Midbrain (tissue), 1 donor: ENCODE measurements at regions not wholly inside any gene's neighbourhood (a gene's known extent, or its start where the extent isn't known, plus 50 kb on each side); places are given as distances from the start of the nearest gene placed in this dataset.
"Not testable (repeated sequence)": the region's sequence is repeated elsewhere in the genome, so short reads cannot be mapped to it uniquely, and the experiment has no call there.

ENCODE experiments used
- DNase-seq: peaks from one replicate; lab custom pipeline; 2025; lab: John Stamatoyannopoulos, UW

DNA sequence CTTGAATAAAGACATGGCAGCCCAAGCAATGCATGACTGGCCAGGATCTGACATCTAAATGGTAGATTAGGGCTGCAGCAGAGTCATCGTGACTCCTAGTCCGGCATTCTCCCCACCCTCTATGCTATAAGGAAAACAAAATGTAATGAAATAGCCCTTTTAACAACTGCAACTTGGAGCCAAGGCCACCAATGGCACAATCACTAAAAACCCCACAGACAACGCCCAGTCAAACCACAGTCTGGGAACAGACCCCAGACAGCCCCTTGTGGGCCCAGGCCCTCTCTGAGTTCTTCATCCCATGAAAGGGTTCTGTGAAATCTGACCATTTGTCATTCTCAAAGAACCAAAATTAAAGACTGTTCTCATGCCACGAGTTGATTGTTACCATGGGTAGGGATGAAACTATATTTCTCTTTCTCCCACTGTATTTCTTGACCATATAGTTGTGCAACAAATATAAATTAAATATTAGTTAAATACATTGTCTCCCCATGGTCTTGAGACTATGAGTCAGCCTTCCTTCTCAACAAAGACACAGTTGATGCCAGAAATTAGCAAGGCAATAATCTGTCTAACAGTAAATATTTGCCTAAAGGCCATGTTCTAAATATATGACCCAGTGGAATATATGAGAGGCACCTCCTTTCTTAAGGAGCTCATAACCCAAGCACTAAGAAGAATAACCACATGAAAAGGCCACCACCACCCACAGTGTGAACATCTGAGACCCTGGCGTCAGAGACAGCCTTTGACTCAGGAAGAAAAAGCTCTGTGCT is 85.6 kb upstream of the SSTR4 start:
- DNase-seq: no peak

- DNase-seq: no peak
Measured at GRCh38 chr20:22951966-22952365, 83.1 kb upstream of the SSTR4 start.

- DNase-seq: no peak
Measured at GRCh38 chr20:22954661-22955060, 80.5 kb upstream of the SSTR4 start.

DNA sequence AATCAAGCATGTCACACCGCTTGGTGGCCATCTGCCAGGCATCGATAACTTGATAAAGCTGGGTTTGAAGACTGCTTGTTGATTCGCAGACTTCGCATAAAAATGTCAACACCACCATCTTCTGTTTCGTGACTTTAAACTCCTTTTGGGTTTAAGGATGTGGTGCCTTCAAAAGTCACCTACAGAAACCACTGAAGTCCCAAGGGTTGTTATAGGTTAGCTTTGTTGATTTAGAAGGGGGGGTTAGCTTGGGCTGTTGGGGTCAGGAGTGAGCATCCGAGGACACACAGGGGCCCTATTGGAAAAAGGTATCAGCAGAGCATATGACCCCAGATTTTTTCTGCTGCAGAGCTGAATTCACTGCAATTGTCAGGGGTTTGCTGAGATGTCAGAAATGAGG is 76.7 kb upstream of the SSTR4 start:
- DNase-seq: no peak

DNA sequence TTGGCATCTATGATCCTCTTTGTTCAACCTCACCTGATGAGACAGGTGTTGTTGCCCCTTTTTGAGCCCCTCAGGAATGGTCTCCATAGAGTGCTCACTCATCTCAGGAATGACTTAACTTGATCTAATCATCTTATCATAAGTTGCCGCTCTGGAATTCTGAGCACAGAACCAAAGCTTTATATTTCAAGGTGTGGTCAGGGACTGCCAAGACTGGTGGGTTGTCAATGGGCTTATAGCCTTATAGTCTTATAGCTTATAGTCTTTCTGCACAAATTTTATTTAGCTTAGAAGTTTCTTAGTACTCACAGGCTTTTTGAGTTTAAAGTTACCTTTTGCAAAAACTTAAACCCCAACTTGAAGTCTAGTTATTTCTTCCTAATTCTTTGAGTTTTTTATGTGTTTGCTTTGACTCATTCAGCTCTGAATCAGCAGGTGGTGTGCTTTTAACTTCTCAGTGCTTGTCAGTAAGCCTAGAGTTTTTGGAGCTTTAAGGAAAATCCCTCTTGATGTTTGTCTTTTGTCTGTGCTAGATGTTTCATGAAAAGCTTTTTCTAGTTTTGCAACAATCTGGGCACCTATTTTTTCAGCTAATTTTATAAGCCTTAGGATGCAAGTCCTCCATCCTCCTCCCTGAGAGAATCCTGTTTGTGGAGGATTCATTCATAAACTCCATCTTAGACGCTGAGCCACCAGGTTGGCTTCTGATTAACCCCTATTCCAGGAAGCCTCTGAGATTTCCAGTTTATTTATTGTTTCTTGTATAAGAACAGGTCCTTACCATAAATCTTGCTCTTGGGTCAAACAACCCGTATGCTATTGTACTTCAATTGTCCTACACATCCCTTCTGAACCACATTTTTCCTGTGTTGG is 72.3 kb upstream of the SSTR4 start:
- DNase-seq: no peak

GRCh38 chr20:22963581-22963980 is 71.5 kb upstream of the SSTR4 start:
- no peak for DNase-seq

- DNase-seq: no peak
Measured at GRCh38 chr20:22966787-22967464, 68.2 kb upstream of the SSTR4 start.

DNA sequence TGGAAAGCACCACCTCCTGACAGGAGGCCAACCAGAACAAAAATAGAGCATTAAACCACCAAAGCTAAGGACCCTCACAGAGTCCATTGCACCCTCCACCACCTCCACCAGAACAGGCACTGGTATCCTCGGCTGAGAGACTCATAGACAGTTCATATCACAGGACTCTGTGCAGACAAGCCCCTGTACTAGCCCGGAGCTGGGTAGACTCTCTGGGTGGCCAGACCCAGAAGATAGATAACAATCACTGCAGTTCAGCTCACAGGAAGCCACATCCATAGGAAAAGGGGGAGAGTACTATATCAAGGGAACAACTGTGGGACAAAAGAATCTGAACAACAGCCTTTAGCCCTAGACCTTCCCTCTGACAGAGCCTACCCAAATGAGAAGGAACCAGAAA is 67.4 kb upstream of the SSTR4 start:
- not testable (repeated sequence) for DNase-seq

DNA sequence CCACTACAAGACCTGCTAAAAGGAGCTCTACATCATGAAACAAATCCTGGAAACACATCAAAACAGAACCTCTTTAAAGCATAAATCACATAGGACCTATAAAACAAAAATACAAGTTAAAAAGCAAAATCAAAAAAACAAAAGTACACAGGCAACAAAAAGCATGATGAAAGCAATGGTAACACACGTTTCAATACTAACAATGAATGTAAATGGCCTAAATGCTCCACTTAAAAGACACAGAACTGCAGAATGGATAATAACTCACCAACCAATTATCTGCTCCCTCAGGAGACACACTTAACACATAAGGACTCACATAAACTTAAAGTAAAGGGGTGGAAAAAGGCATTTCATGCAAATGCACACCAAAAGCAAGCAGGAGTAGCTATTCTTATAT is 66.1 kb upstream of the SSTR4 start:
- not testable (repeated sequence) for DNase-seq

DNA sequence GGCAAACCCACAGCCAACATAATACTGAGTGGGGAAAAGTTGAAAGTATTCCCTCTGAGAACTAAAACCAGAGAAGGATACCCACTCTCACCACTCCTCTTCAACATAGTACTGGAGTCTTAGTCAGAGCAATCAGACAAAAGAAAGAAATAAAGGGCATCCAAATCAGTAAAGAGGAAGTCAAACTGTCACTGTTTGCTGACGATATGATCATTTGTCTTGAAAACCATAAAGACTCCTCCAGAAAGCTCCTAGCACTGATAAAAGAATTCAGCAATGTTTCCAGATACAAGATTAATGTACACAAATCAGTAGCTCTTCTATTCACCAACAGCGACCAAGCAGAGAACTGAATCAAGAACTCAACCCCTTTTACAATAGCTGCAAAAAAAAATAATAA is 64.0 kb upstream of the SSTR4 start:
- DNase-seq: not testable (repeated sequence)

- DNase-seq: no peak
Measured at GRCh38 chr20:22974354-22974753, 60.8 kb upstream of the SSTR4 start.

DNA sequence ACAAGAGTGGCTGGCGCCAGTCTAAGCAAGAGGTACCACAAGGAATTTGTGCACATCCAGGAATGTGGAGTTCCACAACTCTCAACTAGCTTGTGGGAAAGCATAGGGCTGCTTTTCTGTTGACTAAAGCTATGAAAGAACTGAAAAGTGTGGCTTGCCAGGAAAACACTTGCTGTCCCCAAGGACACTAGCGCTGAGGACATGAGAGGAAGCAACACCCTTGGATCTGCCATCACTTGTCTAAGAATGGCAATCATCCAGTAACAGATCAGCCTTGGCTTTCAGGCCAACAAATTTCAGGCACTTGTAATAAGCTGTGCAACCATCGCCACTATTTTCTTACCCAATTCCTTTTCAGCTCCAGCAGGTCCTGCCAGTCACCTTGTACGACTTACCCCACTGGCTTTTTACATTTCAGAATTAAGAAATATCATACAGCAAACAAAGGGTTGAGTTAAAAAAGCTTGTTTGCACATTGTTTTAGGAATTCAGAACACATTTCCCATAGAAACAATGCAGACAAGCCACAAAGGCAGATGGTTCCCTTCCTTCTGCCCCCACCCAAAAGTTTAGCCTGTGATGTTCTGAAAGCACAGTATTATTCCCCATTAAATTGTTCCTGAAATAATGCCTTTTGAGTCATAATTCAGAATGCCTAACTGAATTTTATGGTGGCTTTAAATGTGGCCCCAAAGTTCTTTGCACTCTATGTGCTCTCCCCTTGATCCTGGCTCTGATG is 57.9 kb upstream of the SSTR4 start:
- DNase-seq: no peak

DNA sequence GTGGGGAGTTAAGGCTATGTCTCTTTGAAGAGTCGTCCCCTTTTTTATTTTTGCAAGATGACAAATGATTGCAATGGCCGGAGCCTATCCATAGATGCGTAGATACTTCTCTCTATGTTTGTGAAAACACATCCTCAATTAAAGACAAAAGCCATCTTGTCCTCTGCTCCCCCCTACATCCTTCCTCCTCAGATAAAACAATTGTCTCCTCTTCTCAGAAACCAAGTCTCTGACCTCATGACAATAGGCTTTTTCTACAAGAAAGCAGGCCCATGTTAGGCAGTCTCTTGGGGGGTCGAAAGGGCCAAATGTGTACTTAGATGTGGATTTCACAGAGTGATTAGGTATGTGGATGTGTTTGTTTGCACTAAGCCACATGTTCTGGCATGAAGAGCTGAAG is 51.1 kb upstream of the SSTR4 start:
- DNase-seq: no peak

DNA sequence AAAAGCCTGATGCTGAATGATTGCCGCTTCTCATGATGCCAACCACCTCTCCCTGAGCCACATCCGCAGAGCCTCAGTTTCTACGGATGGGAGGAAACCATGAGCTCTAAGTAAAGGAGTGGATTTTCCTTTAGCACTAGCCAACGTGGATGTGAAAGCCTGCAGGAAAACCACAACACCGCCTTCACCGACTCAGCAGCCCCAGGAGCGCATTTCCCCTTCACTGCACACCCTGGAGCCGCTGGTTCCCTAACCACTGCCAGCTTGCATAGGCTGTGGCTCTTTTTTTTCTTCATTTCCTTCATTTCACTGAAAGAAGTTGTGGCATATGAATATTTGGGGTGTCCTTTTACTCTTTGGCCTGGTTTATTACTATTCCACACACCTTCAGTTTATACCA is 50.5 kb upstream of the SSTR4 start:
- DNase-seq: no peak

DNA sequence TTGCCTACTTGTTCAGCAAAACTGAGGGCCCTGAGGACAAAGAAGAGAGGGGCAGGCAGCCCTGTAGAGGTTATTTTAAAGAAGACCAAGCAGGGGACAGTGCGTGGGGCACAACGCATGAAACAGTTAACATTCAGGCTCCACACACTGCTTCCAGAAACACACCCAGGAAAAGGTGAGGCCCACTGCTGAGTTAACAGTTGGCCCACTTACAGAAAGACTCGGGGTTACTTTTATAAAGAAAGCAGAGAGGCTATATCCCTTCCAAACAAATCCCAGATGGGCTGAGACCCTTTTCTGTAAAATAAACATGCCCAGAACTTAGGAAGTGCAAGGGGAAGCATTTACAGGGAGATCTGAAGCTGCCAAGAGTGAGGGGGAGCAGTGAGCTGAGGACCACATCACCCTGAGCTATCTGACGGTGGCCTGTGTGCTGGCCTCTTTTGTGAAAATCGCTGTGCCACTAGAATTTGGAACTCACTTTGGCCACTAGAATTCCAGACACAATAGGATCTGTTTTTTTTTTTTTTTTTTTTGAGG is 49.8 kb upstream of the SSTR4 start:
- no peak for DNase-seq
